HL-60 (cell line): ENCODE measurements at regions not wholly inside any gene's neighbourhood (a gene's known extent, or its start where the extent isn't known, plus 50 kb on each side); places are given as distances from the start of the nearest gene placed in this dataset.

Source experiments
- DNase-seq, 2 experiments: peaks; one replicate each; pipeline ENCODE4 v3.0.0-alpha.2; 2010 to 2020; ENCODE audit warnings: low read depth in 1 of 2, low spot score in 1 of 2
- H3K27ac ChIP-seq: fragments of 250-450 bp; sonication (Bioruptor Pico); replicated peaks from 2 replicates; pipeline ENCODE4 v1.5.1; 2020; ENCODE audit warnings: mild to moderate bottlenecking, moderate library complexity
- H3K27me3 ChIP-seq: fragments of 250-450 bp; sonication (Bioruptor Pico); 2 replicates; pipeline ENCODE4 v1.5.1; 2021; ENCODE audit warnings: mild to moderate bottlenecking, moderate library complexity; ENCODE audit not compliant: insufficient read depth, poor library complexity, severe bottlenecking
- H3K4me3 ChIP-seq: replicated peaks from 2 replicates; pipeline ENCODE4 v1.5.1; 2011; ENCODE audit warnings: mild to moderate bottlenecking, control low read depth, low read length; ENCODE audit not compliant: insufficient read depth
- CTCF ChIP-seq: IDR thresholded peaks from one replicate; pipeline ENCODE4 v1.5.1; 2011; ENCODE audit warnings: low read length, control low read depth, inconsistent platforms; ENCODE audit not compliant: insufficient read depth
- GABPA ChIP-seq: IDR thresholded peaks from 2 replicates; pipeline ENCODE4 v1.6.1; 2012; ENCODE audit warnings: low read depth
- POLR2AphosphoS5 ChIP-seq: IDR thresholded peaks from 2 replicates; pipeline ENCODE4 v1.6.1; 2012; ENCODE audit warnings: low read depth
- REST ChIP-seq: IDR thresholded peaks from 2 replicates; pipeline ENCODE4 v1.6.1; 2012; ENCODE audit warnings: low read depth; ENCODE audit not compliant: insufficient replicate concordance
- SPI1 ChIP-seq: IDR thresholded peaks from 2 replicates; pipeline ENCODE4 v1.6.1; 2012; ENCODE audit warnings: low read depth, mild to moderate bottlenecking, borderline replicate concordance

DNA sequence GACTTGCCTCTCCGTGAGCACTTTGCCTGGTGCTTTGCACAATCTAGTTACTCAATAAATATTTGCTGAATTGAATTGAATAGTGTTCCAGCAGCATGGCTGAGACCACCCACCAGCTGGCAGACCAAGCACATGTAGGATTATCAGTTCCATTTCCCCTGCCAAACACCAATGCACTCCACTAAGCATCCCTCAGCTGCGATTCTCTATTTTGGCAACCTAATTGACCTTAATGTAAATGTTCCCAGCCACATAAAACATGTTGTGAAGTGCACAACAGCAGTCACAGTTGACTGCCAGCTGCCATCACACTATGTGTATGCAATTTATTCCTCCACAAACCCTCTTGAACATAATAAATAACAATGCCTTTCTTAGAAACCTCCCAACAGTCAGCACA is 1879.4 kb upstream of the PIK3C3 start:
- no peaks in the 10 kb centered on the region for H3K27me3 ChIP-seq
- H3K4me3 ChIP-seq: no peak overlapping the region
- no peak for DNase-seq

DNA sequence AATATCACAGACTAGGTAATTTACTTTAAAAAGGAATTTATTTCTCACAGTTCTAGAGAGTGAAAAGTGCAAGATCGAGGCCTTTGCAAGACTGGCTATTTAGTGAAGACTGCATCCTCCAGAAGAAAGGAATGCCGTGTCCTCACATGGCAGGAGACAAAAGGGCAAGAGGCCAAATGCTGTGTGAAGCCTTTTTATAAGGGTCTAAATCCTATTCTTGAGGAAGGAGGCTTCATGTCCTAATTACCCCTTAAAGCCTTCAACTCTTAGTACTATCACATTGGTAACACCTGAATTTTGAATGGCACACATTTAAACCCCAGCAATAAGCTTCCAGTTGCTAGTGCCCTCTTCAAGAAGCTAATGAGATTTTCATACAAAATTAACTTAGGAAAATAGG is 1882.3 kb upstream of the PIK3C3 start:
- no peak for TF ChIP-seq GABPA
- no peak for TF ChIP-seq REST
- no peak for TF ChIP-seq CTCF
- no peak for TF ChIP-seq SPI1
- no peak for TF ChIP-seq POLR2AphosphoS5
- Histone ChIP-seq H3K27ac (no peak overlapping the region), H3K27me3 (no peaks in the 10 kb centered on the region), H3K4me3 (no peak overlapping the region)
- DNase-seq: no peak

More for the DNA sequence above, 1879.4 kb upstream of the PIK3C3 start:
- TF ChIP-seq REST (no peak), CTCF (no peak), GABPA (no peak), SPI1 (no peak), POLR2AphosphoS5 (no peak)
- H3K27ac ChIP-seq: no peak overlapping the region

DNA sequence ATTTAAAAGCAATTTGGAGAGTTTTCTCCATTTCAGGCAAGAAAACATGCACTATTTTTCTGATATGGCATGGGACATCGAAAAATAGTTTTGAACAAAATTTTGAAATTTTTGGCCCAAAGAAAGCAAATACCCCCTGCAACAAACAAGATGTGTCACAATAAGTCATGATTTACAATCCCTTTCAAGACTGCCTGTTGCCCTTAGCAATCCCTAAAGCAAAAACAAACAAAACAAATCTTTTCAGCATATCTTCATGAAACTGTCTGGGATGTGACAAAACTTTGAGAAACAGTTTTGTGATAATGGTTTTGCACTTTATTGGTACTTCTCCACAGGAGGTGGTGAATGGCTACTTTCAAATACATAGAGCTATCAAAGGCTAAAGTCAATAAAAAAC is 1888.7 kb upstream of the PIK3C3 start:
- no peak for DNase-seq
- TF ChIP-seq REST: no peak
- no peak for TF ChIP-seq POLR2AphosphoS5
- no peak for TF ChIP-seq CTCF
- TF ChIP-seq GABPA: no peak
- TF ChIP-seq SPI1: no peak
- no peak overlapping the region for H3K4me3 ChIP-seq
- H3K27ac ChIP-seq: no peak overlapping the region
- no peaks in the 10 kb centered on the region for H3K27me3 ChIP-seq
